ENCODE measurements at regions not wholly inside any gene's neighbourhood (a gene's known extent, or its start where the extent isn't known, plus 50 kb on each side); places are given as distances from the start of the nearest gene placed in this dataset.

DNA sequence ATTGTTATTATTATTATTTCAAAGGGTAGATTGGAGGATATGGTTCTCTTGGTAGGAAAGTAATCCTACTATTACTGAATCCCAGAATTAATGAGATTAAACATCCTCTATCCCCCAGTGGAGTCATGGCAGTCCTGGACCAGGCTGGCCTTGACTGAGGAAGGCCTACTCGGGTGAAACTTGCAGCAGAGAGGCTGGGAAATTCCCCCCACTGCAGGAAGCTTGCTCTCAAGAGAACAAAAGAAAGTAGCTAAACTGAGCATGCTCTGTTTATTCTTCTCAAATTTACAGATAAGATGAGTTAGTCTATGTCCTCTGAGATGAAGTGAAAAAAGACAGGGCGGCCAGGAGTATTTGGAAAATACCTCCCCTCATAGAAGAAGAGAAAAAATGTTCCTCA, 233.9 kb upstream of the RPS23 start:
- TF ChIP-seq, protein P1, sequence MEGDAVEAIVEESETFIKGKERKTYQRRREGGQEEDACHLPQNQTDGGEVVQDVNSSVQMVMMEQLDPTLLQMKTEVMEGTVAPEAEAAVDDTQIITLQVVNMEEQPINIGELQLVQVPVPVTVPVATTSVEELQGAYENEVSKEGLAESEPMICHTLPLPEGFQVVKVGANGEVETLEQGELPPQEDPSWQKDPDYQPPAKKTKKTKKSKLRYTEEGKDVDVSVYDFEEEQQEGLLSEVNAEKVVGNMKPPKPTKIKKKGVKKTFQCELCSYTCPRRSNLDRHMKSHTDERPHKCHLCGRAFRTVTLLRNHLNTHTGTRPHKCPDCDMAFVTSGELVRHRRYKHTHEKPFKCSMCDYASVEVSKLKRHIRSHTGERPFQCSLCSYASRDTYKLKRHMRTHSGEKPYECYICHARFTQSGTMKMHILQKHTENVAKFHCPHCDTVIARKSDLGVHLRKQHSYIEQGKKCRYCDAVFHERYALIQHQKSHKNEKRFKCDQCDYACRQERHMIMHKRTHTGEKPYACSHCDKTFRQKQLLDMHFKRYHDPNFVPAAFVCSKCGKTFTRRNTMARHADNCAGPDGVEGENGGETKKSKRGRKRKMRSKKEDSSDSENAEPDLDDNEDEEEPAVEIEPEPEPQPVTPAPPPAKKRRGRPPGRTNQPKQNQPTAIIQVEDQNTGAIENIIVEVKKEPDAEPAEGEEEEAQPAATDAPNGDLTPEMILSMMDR (IDR thresholded peaks at IDR 0.05), result no peak
- TF ChIP-seq, protein P2, sequence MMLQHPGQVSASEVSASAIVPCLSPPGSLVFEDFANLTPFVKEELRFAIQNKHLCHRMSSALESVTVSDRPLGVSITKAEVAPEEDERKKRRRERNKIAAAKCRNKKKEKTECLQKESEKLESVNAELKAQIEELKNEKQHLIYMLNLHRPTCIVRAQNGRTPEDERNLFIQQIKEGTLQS (CRISPR knock-in tag; conservative IDR thresholded peaks at IDR 0.05), result no peak
- TF ChIP-seq USF2 (CRISPR knock-in tag; IDR thresholded peaks at IDR 0.05), result no peak
- no peak for TF ChIP-seq ZNF232 (CRISPR knock-in tag; IDR thresholded peaks at IDR 0.05)
- no peak for TF ChIP-seq GABPB1 (CRISPR knock-in tag; IDR thresholded peaks at IDR 0.05)
- TF ChIP-seq, protein P3, sequence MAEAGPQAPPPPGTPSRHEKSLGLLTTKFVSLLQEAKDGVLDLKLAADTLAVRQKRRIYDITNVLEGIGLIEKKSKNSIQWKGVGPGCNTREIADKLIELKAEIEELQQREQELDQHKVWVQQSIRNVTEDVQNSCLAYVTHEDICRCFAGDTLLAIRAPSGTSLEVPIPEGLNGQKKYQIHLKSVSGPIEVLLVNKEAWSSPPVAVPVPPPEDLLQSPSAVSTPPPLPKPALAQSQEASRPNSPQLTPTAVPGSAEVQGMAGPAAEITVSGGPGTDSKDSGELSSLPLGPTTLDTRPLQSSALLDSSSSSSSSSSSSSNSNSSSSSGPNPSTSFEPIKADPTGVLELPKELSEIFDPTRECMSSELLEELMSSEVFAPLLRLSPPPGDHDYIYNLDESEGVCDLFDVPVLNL (CRISPR knock-in tag; IDR thresholded peaks at IDR 0.05; ENCODE audit: borderline replicate concordance, low read depth), result no peak
- TF ChIP-seq CREB1 (CRISPR knock-in tag; IDR thresholded peaks at IDR 0.05), result no peak
- no peak for TF ChIP-seq PREB (CRISPR knock-in tag; IDR thresholded peaks at IDR 0.05; ENCODE audit: borderline replicate concordance)
- TF ChIP-seq IRF1 (CRISPR knock-in tag; IDR thresholded peaks at IDR 0.05), result no peak
- TF ChIP-seq ZNF423 (CRISPR knock-in tag; IDR thresholded peaks at IDR 0.05), result no peak
